ENCODE measurements at regions not wholly inside any gene's neighbourhood (a gene's known extent, or its start where the extent isn't known, plus 50 kb on each side); places are given as distances from the start of the nearest gene placed in this dataset.

DNA sequence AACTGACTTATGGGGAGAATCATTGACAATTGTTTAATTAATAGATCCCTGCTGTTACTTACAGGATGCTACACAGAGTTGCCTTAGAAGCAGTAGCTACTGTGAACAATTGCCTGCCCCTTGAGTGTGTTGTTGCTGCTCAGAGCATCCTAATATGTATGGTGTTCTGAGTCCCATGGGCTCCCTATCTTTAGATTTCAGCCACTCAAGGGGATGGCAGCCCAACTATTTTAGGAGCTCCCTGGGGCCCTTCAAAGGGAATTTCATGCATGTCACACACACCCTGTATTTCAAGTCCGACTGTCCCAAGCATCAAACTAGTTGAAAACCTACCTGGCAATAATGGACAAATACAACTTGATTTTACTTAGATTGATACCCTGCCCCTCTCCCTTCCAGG lies 111.2 kb downstream of the NOC3L start:
- TF ChIP-seq RAD21 (conservative IDR thresholded peaks at IDR 0.05 in 1 of 2, IDR thresholded peaks at IDR 0.05 in 1 of 2) (no peak), HDAC2 (IDR thresholded peaks at IDR 0.05) (no peak)

Measured in A549 (cell line).